GM21423 (cell line): ENCODE measurements at regions not wholly inside any gene's neighbourhood (a gene's known extent, or its start where the extent isn't known, plus 50 kb on each side); places are given as distances from the start of the nearest gene placed in this dataset.

Source experiments
- ATAC-seq: cut with Tn5 transposase; IDR thresholded peaks from one replicate; pipeline ENCODE4 v1.9.1; 2021; ENCODE audit warnings: mild to moderate bottlenecking, moderate library complexity; ENCODE audit not compliant: unreplicated experiment

- no peak for ATAC-seq
Measured at GRCh38 chr4:17188125-17188524, 289.7 kb upstream of the LDB2 start.

GRCh38 chr4:17187003-17187402 lies 288.6 kb upstream of the LDB2 start:
- no peak for ATAC-seq

GRCh38 chr4:17182888-17183287 lies 284.4 kb upstream of the LDB2 start:
- no peak for ATAC-seq

- ATAC-seq = no peak
Measured at GRCh38 chr4:17174751-17175150, 276.3 kb upstream of the LDB2 start.

GRCh38 chr4:17173300-17173699 lies 274.9 kb upstream of the LDB2 start:
- no peak for ATAC-seq

- ATAC-seq = no peak
Measured at GRCh38 chr4:17170131-17170530, 271.7 kb upstream of the LDB2 start.

- no peak for ATAC-seq
Measured at GRCh38 chr4:17169699-17170098, 271.3 kb upstream of the LDB2 start.

GRCh38 chr4:17168571-17168970 lies 270.1 kb upstream of the LDB2 start:
- ATAC-seq = no peak

- ATAC-seq = no peak
Measured at GRCh38 chr4:17166954-17167353, 268.5 kb upstream of the LDB2 start.

- no peak for ATAC-seq
Measured at GRCh38 chr4:17165286-17165685, 266.8 kb upstream of the LDB2 start.

- no peak for ATAC-seq
Measured at GRCh38 chr4:17164666-17165065, 266.2 kb upstream of the LDB2 start.

- ATAC-seq = no peak
Measured at GRCh38 chr4:17163156-17163771, 264.8 kb upstream of the LDB2 start.

GRCh38 chr4:17157304-17157703 lies 258.9 kb upstream of the LDB2 start:
- no peak for ATAC-seq

- no peak for ATAC-seq
Measured at GRCh38 chr4:17155486-17155885, 257.0 kb upstream of the LDB2 start.

GRCh38 chr4:17153572-17153971 lies 255.1 kb upstream of the LDB2 start:
- no peak for ATAC-seq

GRCh38 chr4:17152941-17153540 lies 254.6 kb upstream of the LDB2 start:
- ATAC-seq = no peak

- ATAC-seq = no peak
Measured at GRCh38 chr4:17142232-17142711, 243.8 kb upstream of the LDB2 start.

GRCh38 chr4:17138847-17139246 lies 240.4 kb upstream of the LDB2 start:
- ATAC-seq = no peak

- ATAC-seq = no peak
Measured at GRCh38 chr4:17134565-17134964, 236.1 kb upstream of the LDB2 start.

GRCh38 chr4:17134100-17134499 lies 235.7 kb upstream of the LDB2 start:
- no peak for ATAC-seq

GRCh38 chr4:17132226-17132625 lies 233.8 kb upstream of the LDB2 start:
- ATAC-seq = no peak

GRCh38 chr4:17128268-17128667 lies 229.8 kb upstream of the LDB2 start:
- ATAC-seq = no peak
